ENCODE measurements at regions not wholly inside any gene's neighbourhood (a gene's known extent, or its start where the extent isn't known, plus 50 kb on each side); places are given as distances from the start of the nearest gene placed in this dataset.

GRCh38 chrX:34768290-34768689 is 111.2 kb upstream of the TMEM47 start:
- no peak overlapping the region for H3K4me3 ChIP-seq
- 87% methylated on average over 2 of the region's 2 CpGs for WGBS
- no peak overlapping the region for H3K27ac ChIP-seq (replicated peaks in 1 of 4)
- no peaks in the 10 kb centered on the region for H3K4me1 ChIP-seq
- no peaks in the 10 kb centered on the region for H3K36me3 ChIP-seq
- no peaks in the 10 kb centered on the region for H3K9me3 ChIP-seq
- no peak for DNase-seq (ENCODE audit: extremely low spot score)
- H3K27me3 ChIP-seq: no peaks in the 10 kb centered on the region
- TF ChIP-seq EP300 (IDR thresholded peaks at IDR 0.05): no peak
- TF ChIP-seq, protein P1, sequence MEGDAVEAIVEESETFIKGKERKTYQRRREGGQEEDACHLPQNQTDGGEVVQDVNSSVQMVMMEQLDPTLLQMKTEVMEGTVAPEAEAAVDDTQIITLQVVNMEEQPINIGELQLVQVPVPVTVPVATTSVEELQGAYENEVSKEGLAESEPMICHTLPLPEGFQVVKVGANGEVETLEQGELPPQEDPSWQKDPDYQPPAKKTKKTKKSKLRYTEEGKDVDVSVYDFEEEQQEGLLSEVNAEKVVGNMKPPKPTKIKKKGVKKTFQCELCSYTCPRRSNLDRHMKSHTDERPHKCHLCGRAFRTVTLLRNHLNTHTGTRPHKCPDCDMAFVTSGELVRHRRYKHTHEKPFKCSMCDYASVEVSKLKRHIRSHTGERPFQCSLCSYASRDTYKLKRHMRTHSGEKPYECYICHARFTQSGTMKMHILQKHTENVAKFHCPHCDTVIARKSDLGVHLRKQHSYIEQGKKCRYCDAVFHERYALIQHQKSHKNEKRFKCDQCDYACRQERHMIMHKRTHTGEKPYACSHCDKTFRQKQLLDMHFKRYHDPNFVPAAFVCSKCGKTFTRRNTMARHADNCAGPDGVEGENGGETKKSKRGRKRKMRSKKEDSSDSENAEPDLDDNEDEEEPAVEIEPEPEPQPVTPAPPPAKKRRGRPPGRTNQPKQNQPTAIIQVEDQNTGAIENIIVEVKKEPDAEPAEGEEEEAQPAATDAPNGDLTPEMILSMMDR (IDR thresholded peaks at IDR 0.05): no peak
- no peak for TF ChIP-seq POLR2AphosphoS5 (IDR thresholded peaks at IDR 0.05)
- no peak for TF ChIP-seq POLR2A (IDR thresholded peaks at IDR 0.05; ENCODE audit: low read depth)
- intact Hi-C loops (cut with DNase I): no loop called here

GRCh38 chrX:34770511-34770910 is 113.4 kb upstream of the TMEM47 start:
- TF ChIP-seq POLR2AphosphoS5 (IDR thresholded peaks at IDR 0.05): no peak
- no peak for TF ChIP-seq POLR2A (IDR thresholded peaks at IDR 0.05; ENCODE audit: low read depth)
- no peak for TF ChIP-seq EP300 (IDR thresholded peaks at IDR 0.05)
- TF ChIP-seq, protein P1 (IDR thresholded peaks at IDR 0.05): no peak
- intact Hi-C loops (cut with DNase I): no loop called here
- Histone ChIP-seq H3K27ac (replicated peaks in 1 of 4) (no peak overlapping the region), H3K36me3 (no peaks in the 10 kb centered on the region), H3K4me1 (no peaks in the 10 kb centered on the region), H3K4me3 (no peak overlapping the region), H3K9me3 (no peaks in the 10 kb centered on the region), H3K27me3 (no peaks in the 10 kb centered on the region)
- WGBS: 78% methylated on average over 1 of the region's 1 CpG
- no peak for DNase-seq (ENCODE audit: extremely low spot score)

DNA sequence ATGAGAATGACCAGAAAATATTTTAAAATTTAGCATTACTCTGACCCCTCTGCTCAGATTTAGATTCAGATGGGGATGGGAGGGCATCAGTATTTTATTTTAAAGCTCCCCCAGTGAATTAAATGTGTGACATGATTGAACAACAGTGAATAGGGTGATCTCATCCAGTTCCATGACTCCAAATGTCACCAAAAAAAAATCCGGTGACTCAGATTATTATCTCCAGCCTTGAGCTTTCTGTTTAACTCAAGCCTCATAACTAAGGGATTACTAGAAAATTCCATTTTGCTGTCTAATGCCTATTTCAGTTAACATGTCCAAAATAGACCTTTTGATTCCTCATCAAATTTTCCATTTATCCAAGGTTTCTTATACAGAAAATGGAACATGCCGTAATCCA is 121.8 kb upstream of the TMEM47 start:
- intact Hi-C loops (cut with DNase I): no loop called here
- TF ChIP-seq POLR2AphosphoS5 (IDR thresholded peaks at IDR 0.05) (no peak), POLR2A (IDR thresholded peaks at IDR 0.05; ENCODE audit: low read depth) (no peak), EP300 (IDR thresholded peaks at IDR 0.05) (no peak)
- TF ChIP-seq, protein P1 (IDR thresholded peaks at IDR 0.05): no peak

GRCh38 chrX:34790026-34790425 is 132.9 kb upstream of the TMEM47 start:
- Histone ChIP-seq H3K4me3 (no peak overlapping the region), H3K27me3 (no peaks in the 10 kb centered on the region), H3K4me1 (peaks cover 0 to 6% (median 0%) of the 10 kb centered on the region in 4 donors), H3K36me3 (no peaks in the 10 kb centered on the region), H3K27ac (replicated peaks in 1 of 4) (no peak overlapping the region), H3K9me3 (peaks cover 0 to 11% (median 0%) of the 10 kb centered on the region in 4 donors)
- DNase-seq (ENCODE audit: extremely low spot score): no peak
- intact Hi-C loops (cut with DNase I): no loop called here
- WGBS: 78% methylated on average over 1 of the region's 1 CpG
- TF ChIP-seq POLR2AphosphoS5 (IDR thresholded peaks at IDR 0.05) (no peak), EP300 (IDR thresholded peaks at IDR 0.05) (no peak), POLR2A (IDR thresholded peaks at IDR 0.05; ENCODE audit: low read depth) (no peak)
- TF ChIP-seq, protein P1 (IDR thresholded peaks at IDR 0.05): no peak

More for the DNA sequence above, 121.8 kb upstream of the TMEM47 start:
- Histone ChIP-seq H3K36me3 (no peaks in the 10 kb centered on the region), H3K9me3 (no peaks in the 10 kb centered on the region), H3K27ac (replicated peaks in 1 of 4) (no peak overlapping the region), H3K4me1 (no peaks in the 10 kb centered on the region), H3K27me3 (no peaks in the 10 kb centered on the region), H3K4me3 (no peak overlapping the region)
- WGBS: 63% methylated on average over 2 of the region's 2 CpGs
- no peak for DNase-seq (ENCODE audit: extremely low spot score)

DNA sequence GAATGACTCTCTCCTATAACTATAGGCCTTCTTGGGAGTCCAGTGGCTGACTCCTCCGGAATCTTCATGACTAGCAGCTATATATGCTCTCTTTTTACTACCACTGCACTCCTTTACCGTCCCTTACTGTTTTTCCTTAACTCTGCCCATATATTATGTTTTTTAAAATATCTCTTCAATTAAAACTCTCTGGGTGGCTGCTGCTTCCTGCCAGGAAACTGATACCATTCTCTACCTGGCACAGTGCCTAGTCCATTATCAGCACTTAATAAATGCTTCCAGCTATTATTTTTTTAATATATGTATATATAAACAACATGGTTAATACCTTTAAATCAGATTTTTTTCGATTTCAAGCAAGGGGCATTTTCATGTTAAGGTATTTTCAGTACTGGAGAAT is 136.6 kb upstream of the FAM47B start:
- Histone ChIP-seq H3K36me3 (no peaks in the 10 kb centered on the region), H3K4me1 (no peaks in the 10 kb centered on the region), H3K27ac (replicated peaks in 1 of 4) (no peak overlapping the region), H3K4me3 (no peak overlapping the region), H3K27me3 (no peaks in the 10 kb centered on the region), H3K9me3 (no peaks in the 10 kb centered on the region)
- 57% methylated on average over 3 of the region's 3 CpGs for WGBS
- DNase-seq (ENCODE audit: extremely low spot score): no peak
- TF ChIP-seq POLR2A (IDR thresholded peaks at IDR 0.05; ENCODE audit: low read depth): no peak
- no peak for TF ChIP-seq POLR2AphosphoS5 (IDR thresholded peaks at IDR 0.05)
- TF ChIP-seq, protein P1 (IDR thresholded peaks at IDR 0.05): no peak
- TF ChIP-seq EP300 (IDR thresholded peaks at IDR 0.05): no peak
- intact Hi-C loops (cut with DNase I): no loop called here
